NCI-H1436 (cell line): ENCODE measurements at regions not wholly inside any gene's neighbourhood (a gene's known extent, or its start where the extent isn't known, plus 50 kb on each side); places are given as distances from the start of the nearest gene placed in this dataset.
A peak's percentile ranks its signal among the peaks of the same experiment; 100 is the strongest.

Source experiments
- DNase-seq: peaks from one replicate; lab custom pipeline; 2025; lab: John Stamatoyannopoulos, UW

DNA sequence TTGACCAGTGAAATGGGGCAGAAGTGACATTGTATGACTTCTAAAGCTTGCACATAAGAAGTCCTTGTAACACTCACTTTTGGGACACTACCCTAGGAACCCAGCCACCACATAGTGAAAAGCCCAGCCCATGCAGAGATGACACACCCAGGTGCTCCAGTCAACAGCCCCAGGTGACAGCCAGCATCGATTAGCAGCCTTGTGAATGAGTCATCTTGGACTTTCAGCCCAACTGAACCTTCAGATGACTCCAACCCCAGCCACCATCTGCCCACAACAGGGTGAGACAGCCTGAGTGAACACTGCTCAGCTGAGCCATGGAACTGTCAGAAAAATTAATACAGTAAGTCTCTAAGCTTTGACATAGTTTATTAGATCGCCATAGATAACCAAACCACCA, 458.6 kb downstream of the ZSWIM6 start:
- DNase-seq = no peak

DNA sequence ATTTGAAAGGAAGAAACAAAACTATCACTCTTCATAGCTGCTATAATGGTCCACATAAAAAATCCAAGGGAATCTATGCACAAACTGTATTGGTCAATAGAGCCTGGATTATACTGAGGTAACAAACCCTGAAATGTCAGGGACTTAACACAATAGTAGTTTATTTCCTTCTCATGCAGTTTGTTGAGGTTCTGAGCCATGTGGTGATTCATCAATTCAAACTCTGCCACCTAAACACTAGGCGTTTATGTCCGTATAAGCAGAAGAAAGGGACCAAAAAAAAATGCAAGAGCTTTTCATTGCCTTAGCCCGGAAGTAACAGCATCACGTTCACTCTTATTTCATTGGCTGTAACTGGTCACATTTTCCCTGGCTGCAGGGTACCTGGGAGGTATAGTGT, 464.7 kb downstream of the ZSWIM6 start:
- no peak for DNase-seq

DNA sequence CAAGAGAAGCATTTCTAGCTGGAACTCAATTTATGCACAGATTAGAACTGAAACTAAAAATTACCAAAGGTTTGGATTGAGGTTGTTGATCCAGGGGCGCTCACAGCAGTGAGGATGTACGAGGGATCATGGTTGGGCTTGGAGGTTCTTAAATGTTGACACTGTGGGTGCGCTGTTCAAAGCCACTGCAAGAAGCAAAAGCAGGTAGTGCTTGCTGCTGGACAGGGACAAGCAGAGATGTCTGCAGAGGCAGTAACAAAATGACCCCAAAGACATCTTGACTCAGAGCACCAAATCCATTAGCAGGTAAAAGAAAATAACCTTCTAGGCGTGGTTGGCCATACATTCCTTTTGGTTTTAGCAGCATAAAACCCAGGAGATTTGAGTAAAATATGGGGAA, 468.4 kb downstream of the ZSWIM6 start:
- DNase-seq = no peak

DNA sequence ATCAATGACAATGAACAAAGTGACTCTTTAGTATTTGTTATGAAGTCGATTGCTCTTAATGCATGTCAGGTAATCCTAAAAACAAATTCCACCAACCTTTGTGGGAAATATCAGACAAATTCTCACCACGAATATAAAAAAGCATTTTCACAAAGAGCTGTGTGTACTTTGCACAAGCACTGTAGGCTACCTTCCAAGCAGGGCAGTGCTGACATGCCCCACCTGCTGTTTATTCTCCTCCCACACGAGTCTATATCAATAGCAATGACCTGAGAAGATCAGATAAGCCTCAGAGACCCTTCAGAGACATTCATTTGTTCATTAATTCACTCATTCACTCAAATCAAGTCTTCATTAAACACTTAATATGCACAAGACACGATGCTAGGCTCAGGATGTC, 469.1 kb downstream of the ZSWIM6 start:
- DNase-seq = no peak

DNA sequence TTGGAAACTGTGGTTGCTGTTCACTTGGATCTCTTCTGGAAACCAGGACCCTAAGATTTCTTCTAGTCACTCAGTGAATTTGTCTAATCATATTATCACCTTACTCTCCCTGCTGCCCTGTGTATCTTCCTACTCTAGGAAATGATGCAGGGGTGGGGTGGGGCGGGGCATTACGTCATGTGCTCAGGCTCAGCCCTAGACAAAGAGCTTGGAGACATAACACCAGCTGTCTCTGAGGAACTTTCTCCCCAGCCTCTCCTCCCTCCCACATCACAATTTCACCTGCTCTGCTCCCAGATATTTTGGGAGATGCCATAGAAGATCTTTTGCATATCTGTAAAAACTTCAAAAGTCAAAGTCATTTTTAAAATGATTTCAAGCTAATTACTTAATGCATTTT, 470.4 kb downstream of the ZSWIM6 start:
- DNase-seq = peak; percentile 13

DNA sequence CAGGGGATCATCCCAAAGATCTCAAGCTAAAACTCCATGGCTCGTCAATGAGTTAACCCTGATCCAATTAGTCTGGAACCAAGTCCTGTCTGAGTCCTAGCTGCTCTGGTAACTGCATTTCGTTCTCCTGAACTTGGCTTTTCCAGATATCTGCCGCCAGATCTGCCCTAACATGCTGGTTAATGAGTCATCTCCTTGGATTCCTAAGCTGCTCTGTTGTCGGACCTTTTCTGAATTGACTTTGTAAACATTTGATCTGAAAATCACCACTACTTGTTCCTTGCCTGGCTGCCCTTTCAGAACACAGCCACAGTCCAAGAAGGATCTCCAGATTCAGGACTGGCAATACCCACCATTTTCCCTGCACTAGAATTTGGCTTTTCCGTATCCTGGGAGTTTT, 473.0 kb downstream of the ZSWIM6 start:
- no peak for DNase-seq

DNA sequence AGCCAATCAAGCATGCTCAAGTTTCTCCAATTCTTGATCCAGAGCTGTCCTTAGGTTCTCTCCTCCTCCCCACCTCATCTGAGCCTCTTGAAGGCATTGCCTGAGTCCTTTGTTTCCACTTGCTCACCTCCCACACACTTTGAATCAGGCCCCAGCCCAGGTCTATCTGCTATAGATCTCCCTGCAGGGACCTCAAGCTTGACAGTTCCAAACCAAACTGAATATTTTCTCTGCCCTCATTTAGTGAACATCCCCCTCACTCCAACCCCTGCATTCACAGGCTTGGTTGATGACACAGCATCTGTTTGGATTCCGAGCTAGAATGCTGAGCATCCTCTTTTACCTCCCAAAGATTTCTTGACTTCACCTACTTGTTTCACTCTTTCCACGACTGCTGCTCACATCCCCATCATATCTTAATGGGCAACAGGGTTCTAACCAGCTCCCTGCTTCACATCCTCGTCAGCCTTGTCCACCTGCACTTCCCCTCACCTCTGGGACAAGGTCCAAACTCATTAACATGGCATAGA, 474.5 kb downstream of the ZSWIM6 start:
- DNase-seq = no peak

DNA sequence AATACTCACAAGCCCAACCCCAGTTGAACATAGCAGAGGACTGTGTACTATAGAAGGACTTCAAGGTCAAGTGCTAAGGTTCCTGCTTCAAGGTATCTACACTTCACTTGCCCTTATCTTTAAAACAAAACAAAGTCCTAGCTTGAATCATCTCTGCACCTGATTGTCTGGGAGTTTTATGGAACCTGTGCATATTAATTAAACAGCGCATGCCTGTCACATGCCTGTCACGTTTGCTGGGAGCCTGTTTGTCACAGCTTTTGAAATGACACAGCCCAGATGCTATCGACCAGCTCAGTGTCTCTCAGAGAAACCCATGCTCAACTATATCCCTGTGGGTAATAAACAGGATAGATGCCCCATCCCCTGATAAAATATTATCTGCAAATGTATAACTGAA, 476.0 kb downstream of the ZSWIM6 start:
- no peak for DNase-seq

DNA sequence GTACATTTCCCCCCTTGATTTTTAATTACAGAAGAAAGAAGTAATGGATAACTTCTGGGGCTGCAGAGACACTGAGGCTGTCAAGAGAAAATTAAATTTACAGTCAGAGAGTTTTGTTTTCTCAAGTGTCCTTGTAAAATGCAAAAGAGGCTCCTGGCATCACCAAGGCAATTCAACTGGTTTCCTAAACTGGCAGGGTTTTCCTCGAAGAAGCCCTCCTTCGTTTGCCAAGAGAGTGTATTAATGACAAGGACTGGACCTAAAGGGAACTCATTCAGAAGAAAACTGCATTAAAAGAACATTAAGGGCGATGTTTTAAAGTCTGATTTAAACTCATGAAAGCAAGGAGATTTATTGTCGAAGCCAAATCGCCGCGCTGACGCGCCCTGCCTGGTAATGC, 476.9 kb downstream of the ZSWIM6 start:
- no peak for DNase-seq

DNA sequence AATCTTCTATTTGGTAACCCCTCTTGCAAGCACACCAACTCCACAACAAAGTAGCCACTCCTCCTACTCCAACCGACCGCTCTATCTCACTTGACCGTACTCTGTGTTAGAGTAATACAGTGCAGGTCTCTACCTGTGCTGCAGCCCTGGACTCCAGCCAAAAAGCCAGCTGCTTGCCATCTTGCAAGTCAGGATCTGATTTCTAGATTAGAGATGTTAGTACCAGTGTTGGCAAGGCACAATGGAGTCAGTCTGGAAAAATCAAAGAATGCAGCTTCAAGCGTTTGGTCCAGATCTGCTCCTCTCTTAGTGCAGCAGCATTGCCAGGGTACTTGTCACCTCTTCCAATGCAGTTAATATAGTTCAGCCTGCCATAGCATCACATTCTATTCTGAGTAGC, 477.6 kb downstream of the ZSWIM6 start:
- peak; percentile 67 for DNase-seq

DNA sequence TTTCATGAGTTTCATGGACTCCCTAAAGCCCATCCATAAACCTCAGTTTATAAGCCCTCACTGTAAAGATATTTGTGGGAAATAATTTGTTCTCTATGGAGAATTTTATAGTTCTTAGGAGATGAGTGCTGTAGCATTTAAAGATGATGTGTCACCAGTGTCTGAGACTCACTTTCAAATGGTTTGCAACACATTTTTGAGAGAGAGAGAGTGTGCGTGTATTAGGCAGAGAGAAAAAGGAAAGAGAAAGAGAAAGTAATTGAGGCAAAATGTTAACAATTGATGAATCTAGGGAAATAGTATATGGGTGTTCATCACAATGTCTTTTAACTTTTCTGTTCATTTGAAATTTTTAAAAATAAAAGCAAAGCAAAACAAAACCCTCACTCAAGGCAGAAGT, 479.0 kb downstream of the ZSWIM6 start:
- DNase-seq = no peak

DNA sequence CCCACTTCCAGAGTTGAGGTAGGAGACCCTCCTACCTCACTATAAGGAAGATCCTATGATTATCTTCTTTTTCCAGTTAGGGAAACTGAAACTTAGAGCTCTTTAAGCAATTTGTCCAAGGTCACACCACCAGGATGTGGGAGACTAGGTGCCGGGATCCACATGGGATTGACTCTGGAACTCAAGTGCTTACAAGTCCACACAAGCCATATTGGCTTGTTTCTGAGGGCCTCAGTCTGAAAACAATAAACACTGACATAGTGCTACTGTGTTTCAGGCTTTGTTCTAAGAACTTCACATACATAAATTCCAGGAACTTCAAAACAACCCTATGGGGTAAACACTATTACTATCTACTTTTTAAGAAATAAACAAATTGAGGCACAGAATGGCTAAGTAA, 481.3 kb downstream of the ZSWIM6 start:
- DNase-seq = no peak

DNA sequence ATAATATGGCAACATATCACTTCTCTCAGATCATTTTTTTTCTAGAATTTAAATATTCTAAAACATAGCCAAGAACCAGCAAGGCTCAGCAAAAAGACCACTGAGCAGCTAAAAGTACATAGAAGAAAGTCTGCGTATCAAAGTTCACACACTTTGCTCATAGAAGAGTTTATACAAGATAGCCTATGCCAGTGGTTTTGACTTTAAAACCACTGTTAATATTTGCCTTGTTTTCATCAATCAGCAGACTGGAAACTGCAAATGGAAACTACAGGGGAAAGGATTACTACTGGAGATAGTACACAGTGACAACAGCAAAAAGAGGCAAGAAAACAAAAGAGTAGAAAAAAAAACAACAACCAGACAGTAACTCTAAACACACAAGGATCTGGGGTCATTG, 483.3 kb downstream of the ZSWIM6 start:
- DNase-seq = no peak

DNA sequence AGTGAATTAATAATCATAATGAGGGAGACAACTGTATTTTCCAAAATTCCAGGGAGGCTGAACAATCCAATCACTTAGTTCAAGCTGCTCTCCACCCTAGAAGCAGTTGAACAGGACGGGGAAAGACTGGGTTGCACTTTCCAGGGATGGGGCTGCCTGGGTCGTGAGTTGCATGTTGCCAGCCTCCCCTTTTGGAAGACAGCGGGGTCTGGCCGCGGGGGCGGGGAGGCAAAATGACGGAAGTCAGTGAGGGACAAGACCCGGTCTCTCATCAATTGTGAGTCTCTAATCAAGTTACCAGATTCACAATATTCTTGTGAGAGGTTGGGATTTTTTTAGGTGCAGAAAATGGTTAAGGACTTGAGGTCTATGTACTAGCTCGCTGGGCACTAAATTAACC, 484.1 kb downstream of the ZSWIM6 start:
- DNase-seq = no peak

DNA sequence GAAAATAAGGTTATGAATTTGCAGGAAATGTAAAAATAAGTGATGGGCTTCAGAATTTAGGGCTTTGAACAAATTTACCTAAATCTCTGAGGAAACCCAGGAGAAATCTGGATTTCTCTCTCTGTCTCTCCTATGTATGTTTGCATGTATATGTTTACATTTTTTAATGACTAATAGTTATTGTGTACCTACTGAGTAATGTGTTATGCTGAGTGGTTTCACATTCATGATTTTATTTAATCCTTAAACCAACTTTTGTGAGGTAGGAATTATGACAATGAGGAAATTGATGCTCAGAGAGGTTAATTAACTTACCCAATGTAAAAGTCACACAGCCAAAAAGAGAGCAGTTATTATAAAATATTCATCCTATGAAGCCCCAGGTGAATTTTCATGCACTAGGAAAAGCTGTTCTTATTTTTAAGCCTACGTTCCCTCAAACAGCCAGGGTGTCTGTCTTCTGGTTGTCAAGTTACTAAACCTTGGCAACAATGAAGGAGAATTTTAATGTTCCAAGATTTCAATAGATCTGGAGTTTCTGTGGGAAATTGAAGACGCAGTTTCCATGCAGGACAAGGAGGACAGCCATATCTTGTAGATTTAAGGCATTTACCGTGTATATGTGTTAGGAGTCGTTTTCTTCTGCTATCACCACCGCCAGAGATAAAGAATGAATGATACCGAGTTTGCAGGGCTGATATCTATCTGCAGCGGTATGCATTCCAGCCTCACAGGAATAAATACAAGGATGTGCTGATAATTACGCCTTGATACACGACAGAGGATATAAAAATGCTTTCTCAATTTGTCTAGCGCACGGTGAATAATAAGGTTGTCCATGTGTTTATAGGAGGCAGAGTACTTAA, 484.8 kb downstream of the ZSWIM6 start:
- DNase-seq = no peak

DNA sequence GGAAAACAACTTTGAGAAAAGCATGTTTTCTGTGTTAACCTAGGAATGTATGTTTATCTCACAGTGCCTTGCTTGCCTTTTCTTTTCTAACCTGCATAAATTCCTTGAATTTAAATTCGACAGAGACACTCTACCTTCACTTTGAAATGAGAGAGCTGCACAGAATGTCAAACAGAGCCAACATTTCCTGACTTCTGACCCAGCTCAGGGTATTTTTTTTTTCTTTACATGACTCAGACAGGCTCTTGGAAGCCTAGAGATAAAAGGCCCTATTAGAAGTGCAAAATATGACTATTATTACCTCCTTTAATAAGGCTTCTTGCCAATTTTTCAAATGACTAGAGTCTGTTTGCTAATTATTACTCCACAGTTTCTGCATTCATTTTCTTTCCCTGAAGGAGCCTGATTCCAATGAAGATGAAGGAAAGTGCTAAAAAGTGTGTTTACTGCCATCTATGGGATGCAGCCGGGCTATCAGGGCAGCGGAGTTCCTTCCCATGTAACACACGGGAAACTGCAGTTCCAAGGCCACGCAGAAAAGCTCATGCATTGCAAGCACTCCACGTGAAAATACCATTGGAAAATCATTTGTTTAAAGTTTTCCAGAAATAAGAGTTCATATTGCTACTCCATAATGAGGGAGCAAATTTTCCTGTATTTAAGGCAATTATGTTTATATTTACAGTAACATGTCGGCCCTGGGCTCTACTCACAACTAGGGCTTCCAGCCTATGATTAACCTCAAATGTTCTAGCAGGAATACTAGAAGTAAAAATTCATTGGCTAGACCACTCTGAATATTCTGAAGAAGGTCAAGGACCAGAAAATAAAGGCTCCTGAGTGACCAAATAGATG, 485.6 kb downstream of the ZSWIM6 start:
- no peak for DNase-seq

DNA sequence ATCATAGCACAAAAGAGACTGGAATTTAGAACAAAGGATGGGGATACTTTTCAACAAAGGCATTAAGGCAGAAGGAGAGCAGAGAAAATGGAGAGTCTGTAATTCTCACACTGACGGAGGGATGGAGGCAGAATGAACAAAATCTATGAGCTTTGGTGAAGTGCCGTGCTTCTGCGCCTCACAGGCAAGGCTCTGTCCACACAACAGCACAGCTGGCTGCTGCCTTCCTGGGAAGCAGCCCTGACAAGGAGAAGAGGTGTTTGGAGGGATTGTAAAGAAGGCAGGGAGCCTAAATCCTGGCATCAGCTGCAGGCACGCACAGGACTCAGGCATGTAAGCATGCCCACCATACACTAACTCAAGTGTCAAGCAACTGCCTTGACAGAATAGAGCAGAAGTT, 485.2 kb upstream of the KIF2A start:
- no peak for DNase-seq

DNA sequence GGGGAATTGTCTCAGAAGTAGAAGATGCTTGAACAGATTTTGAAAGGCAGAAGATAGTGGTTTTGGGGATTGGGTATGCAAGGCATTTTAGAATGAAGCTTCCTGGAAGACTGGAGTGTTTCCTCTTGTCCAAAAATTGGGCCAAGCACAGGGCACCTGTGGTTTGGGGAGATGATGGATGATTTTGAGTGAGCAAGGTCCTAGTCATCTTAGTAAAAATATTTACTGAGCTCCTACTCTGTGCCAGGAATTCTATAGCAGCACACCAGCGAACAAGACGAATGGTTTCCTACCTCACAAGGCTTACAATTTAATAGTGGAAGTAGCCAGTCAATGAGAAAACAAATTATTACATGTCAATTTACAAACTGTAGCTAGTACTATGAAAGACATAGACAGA, 484.4 kb upstream of the KIF2A start:
- no peak for DNase-seq

DNA sequence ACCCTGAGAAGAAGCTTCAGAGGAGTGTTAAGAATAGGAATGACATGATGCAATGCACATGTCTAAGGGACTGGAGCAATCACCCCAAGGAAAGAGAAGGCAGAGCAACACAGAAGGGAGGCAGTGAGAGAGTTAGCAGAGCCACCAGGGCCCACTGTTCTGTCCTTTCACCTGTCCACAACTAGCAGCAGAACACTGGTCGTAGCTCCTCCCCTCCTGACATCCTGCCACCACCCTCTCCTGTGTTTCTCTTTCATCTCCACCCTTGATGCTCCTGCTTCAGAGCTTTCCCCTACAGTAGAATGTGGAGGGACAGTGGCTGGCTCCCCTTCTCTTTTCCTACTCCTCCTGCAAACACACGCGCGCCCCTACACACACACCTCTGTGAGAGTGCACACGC, 483.4 kb upstream of the KIF2A start:
- no peak for DNase-seq

DNA sequence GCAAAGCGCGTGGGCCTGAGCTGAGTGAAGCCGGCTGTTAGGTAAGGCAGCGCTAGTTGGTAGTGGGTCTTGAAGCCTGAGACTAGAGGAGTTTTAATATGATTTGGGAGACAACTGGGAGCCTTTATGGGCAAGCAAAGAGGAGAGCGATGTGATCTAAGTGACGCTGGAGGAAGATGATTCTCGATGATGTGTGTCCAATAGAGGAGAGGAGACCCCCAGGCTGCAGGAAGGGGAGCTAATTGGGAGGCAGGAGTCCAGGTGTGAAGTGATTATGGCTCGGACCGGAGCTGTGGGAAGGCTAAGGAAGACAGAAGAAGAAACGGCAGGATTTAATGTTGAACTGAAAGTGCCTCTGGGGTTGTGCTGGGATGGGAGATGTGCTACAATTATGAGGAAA, 482.9 kb upstream of the KIF2A start:
- DNase-seq = no peak

DNA sequence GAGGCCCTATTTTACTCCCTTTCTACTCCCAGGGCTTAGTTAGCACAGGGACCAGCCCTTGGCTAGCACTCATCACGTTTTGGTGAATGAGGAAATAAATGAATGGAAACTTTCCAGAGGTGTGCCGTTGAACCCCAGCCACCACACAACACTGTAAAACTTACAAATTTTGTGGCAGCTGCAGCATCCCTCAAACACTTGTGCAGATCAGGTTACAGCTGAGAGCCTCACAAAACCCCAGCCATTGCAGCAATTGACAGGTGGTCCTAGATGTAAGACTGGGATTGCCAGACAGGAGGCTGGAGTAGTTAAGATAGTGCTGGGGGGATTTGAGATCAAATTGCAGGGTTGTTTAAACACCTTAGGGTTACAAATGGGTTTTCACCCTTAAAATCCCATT, 482.2 kb upstream of the KIF2A start:
- peak; percentile 35 for DNase-seq

DNA sequence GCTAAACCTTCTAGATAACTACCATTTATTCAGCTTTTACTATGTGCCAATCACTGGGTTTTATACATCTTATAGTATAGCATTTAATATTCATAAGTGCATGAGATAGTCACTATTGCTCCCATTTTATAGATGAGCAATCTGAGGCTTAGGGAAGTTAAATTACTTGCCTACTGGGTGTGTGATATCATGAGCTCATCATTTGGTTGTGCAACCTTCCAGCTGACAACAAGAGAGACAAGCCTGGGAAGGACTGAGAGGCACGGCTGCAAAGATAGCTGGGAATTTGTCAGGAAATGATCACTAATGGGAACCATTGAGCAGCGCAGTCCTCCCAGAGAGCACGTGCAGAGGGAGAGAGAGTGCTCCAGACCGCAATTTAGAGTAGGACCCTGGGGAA, 481.6 kb upstream of the KIF2A start:
- no peak for DNase-seq

DNA sequence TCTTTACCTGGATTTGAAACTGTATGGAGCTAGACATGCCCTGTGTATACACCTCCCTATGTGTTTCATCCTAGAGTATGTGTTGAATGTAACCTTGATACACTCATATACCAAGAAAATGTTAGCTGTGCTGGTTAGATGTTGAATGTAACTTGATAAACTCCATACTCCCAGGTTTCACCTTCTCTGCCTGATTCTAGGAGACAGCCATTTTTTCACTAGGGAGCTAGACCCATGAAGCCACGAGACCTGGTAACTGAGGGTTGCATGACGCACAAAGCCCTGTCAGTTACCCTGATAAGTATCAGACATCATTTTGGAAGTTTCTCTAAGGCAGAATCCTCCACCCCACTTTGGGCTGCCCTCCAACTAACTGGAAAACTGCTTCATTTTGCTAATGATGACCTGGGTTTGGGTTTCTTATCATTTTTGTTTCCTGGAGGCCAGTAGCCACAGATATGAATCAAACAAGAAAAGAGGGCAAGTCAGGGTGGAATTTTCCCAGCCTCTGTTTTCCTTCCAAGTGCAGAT, 478.5 kb upstream of the KIF2A start:
- DNase-seq = no peak
